Naive B cell (primary cell): ENCODE measurements at regions not wholly inside any gene's neighbourhood (a gene's known extent, or its start where the extent isn't known, plus 50 kb on each side); places are given as distances from the start of the nearest gene placed in this dataset.

Experiments used
- ATAC-seq, 2 donors: fragments of 150-1000 bp; cut with Tn5 transposase; 2 replicates each; pipeline ENCODE4 v1.10.0; 2021; ENCODE audit warnings: low read depth in 2 of 2, mild to moderate bottlenecking in 2 of 2, moderate library complexity in 2 of 2
- DNase-seq: peaks from one replicate; pipeline ENCODE4 v3.0.0; 2022
- H3K27ac Mint-ChIP-seq, 6 donors: one replicate each; pipeline ENCODE4 v1.8.0; 2020 to 2022; ENCODE audit warnings: mild to moderate bottlenecking in 6 of 6, mixed read lengths in 6 of 6, moderate library complexity in 5 of 6, inconsistent platforms in 2 of 6
- H3K27me3 Mint-ChIP-seq, 3 donors: one replicate each; pipeline ENCODE4 v1.8.0; 2021 to 2022; ENCODE audit warnings: mixed read lengths in 3 of 3, mild to moderate bottlenecking in 1 of 3
- H3K36me3 Mint-ChIP-seq, 2 donors: one replicate each; pipeline ENCODE4 v1.8.0; 2020 to 2022; ENCODE audit warnings: mixed read lengths in 2 of 2, inconsistent platforms in 1 of 2, mild to moderate bottlenecking in 1 of 2
- H3K4me1 Mint-ChIP-seq, 3 donors: one replicate each; pipeline ENCODE4 v1.8.0; 2020 to 2022; ENCODE audit warnings: mixed read lengths in 3 of 3, inconsistent platforms in 1 of 3, mild to moderate bottlenecking in 1 of 3, moderate library complexity in 1 of 3
- H3K4me3 Mint-ChIP-seq, 8 donors: one replicate each; pipeline ENCODE4 v1.8.0; 2020 to 2022; ENCODE audit warnings: mild to moderate bottlenecking in 8 of 8, mixed read lengths in 8 of 8, moderate library complexity in 8 of 8, inconsistent platforms in 2 of 8
- H3K9me3 Mint-ChIP-seq, 7 donors: one replicate each; pipeline ENCODE4 v1.8.0; 2020 to 2022; ENCODE audit warnings: mixed read lengths in 7 of 7, mild to moderate bottlenecking in 5 of 7, inconsistent platforms in 2 of 7, moderate library complexity in 1 of 7

DNA sequence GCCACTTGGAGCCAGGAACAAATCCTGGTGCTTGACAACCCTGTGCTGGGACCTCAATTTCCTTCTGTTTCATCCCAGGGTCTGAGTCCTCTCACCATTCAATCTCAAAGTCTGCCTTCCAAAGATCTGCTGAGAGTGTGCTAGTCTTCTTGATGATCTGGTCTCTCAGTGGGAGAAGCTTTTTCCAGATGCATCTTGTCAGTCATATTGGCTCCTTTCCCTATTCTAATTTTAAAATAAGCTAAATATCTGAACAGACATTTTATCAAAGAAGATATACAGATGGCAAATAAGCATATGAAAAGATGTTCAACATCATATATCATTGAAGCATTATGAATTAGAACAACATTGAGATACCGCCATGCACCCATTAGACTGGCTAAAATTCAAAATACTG lies 469.3 kb downstream of the NEBL start:
- DNase-seq (no peak), ATAC-seq (no peak)
- Mint-ChIP-seq H3K4me1 (no peaks in the 10 kb centered on the region), H3K27me3 (no peaks in the 10 kb centered on the region), H3K36me3 (no peaks in the 10 kb centered on the region), H3K27ac (no peak overlapping the region), H3K9me3 (peaks cover 2 to 15% (median 7%) of the 10 kb centered on the region in 7 donors), H3K4me3 (no peak overlapping the region)

DNA sequence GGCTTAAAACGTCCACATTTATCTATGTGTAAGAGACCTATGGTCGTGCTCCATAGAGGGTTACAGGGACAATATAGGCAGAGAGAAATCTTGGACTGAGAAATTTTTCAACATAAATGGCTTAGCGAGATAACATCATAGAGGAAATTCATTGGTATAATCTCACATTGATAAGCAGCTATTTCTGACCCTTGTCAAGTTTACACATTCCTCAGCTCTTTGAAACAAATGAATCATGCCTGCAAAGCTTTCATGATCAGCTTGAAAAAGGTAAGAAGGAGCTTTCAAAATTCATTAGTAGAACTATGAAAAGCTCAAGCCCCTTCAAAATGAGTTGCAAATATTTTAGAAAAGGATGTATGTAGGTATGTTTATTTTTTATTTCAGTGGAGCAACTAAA lies 478.8 kb downstream of the NEBL start:
- Mint-ChIP-seq H3K4me3 (no peak overlapping the region), H3K9me3 (peaks cover 2 to 33% (median 12%) of the 10 kb centered on the region in 7 donors), H3K4me1 (no peaks in the 10 kb centered on the region)

DNA sequence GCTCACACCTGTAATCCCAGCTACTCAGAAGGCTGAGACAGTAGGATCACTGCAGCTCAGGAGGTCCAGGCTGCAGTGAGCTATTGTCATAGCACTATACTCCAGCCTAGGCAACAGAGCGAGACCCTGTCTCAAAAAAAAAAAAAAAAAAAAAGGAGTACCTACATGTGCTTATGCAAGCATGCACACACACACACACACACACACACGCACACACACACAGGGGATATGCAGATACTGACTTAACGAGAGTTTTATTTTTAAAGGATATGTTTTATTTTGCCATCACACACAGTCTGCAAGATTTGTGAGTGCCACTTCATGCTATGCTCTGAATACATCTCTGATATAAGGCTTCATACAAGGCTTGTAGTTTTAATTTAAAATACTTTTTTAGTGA lies 479.3 kb downstream of the NEBL start:
- Mint-ChIP-seq H3K27me3 (no peaks in the 10 kb centered on the region), H3K27ac (no peak overlapping the region), H3K36me3 (no peaks in the 10 kb centered on the region), H3K4me3 (no peak overlapping the region), H3K9me3 (peaks cover 2 to 33% (median 12%) of the 10 kb centered on the region in 7 donors), H3K4me1 (no peaks in the 10 kb centered on the region)
- no peak for ATAC-seq
- DNase-seq: no peak

More for the DNA sequence above, 478.8 kb downstream of the NEBL start:
- no peaks in the 10 kb centered on the region for H3K36me3 Mint-ChIP-seq
- ATAC-seq: no peak
- no peaks in the 10 kb centered on the region for H3K27me3 Mint-ChIP-seq
- no peak for DNase-seq
- no peak overlapping the region for H3K27ac Mint-ChIP-seq

DNA sequence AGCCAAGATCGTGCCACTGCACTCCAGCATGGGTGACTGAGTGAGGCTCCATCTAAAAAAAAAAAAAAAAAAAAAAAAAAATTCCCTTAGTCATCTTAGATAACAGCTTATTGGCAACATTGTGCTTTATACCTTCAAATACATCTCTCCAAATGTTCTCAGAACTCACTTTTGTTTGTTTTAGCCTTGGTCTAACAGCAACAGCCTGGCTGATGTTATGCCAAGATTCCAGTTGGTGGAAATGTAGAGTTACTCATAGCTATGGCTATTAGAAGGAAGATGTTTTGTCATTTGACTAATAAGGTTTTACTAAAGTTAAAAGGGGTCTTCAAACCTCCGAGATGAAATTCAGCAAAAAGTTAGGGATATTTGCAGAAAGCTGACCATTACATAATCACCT lies 481.4 kb downstream of the NEBL start:
- no peaks in the 10 kb centered on the region for H3K27me3 Mint-ChIP-seq
- no peak for DNase-seq
- H3K27ac Mint-ChIP-seq: no peak overlapping the region
- no peak overlapping the region for H3K4me3 Mint-ChIP-seq
- H3K9me3 Mint-ChIP-seq: peaks cover 0 to 27% (median 8%) of the 10 kb centered on the region in 7 donors
- no peak for ATAC-seq
- no peaks in the 10 kb centered on the region for H3K4me1 Mint-ChIP-seq
- H3K36me3 Mint-ChIP-seq: no peaks in the 10 kb centered on the region

DNA sequence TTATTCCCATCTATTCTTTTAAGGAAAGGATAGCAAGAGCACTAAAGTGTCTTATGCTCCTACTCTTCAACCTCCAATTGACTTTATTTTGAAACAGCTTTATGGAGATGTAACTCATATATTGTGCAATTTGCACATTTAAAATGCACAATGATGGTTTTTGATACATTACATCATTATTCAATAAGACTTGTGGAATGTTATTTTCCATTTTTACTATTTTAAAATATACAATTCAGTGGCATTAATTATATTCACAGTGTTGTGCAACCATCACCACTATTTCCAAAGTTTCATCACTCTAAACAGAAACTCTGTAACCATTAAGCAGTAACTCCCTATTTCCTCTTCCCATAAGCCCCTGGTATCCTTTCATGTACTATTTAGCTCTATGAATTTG lies 489.8 kb downstream of the NEBL start:
- H3K27me3 Mint-ChIP-seq: no peaks in the 10 kb centered on the region
- ATAC-seq: no peak
- no peaks in the 10 kb centered on the region for H3K4me1 Mint-ChIP-seq

DNA sequence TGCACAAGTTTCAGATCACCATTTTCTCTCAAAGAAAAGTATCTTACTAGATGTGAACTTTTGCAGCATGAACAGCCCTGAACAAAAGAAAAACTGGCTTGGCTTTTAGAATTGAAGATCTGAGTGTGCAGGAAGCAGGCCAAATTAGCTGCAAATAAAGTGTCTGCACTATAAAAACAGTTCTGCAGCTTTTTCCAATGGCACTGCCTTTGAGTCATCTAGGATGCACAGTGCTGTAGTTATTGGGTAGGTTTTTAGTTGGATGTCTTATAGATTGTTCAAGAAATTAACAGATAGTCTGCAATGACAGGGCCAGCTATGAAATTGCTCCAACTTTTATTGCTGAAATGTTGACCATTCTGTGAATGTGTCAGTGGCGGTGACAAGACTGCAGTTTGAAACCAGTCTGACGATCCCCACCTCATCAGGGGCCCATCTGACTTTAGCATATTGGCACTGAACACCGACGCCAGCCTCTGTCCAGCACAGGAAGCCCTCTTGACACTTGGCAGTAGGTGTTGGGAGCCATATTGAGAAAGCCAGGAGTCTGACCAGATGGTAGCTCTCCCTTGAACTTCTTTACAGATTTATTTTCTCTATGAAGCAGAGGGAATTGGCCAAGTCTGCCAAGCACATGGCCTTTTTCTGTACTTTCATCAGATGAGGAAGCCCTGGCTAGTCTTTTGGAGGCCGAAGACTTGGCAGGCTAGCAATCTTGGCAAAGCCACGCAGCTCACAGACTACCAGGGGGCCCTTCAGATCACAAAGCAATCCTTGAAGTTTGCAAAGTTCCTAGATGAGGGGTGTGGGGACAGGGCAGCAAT lies 490.6 kb downstream of the NEBL start:
- no peaks in the 10 kb centered on the region for H3K27me3 Mint-ChIP-seq
- no peak overlapping the region for H3K4me3 Mint-ChIP-seq
- no peaks in the 10 kb centered on the region for H3K4me1 Mint-ChIP-seq
- ATAC-seq: no peak
- no peak overlapping the region for H3K27ac Mint-ChIP-seq
- no peaks in the 10 kb centered on the region for H3K36me3 Mint-ChIP-seq
- H3K9me3 Mint-ChIP-seq: peaks cover 0 to 9% (median 3%) of the 10 kb centered on the region in 7 donors
- DNase-seq: no peak

More for the DNA sequence above, 489.8 kb downstream of the NEBL start:
- Mint-ChIP-seq H3K27ac (no peak overlapping the region), H3K9me3 (peaks cover 0 to 9% (median 4%) of the 10 kb centered on the region in 7 donors), H3K4me3 (no peak overlapping the region), H3K36me3 (no peaks in the 10 kb centered on the region)
- no peak for DNase-seq

DNA sequence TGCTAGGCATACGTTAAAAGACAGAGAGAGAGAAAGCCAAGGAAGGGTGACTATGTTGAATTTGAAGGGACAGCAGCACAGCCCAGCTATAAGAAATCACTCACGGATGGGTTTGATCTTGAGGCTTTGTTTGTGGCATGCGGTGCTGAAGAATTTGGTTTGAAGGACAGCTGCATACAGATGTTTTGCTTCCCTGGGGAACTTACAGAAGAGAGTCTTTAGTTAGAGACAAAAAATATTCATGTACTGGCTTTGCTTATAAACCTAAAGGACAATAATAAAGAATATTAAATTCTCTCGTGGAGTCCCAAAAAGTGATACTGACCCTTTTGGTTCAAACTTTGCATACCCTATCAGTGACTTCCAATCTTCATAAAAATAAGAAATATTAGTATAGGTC lies 491.4 kb downstream of the NEBL start:
- H3K27ac Mint-ChIP-seq: no peak overlapping the region
- no peaks in the 10 kb centered on the region for H3K36me3 Mint-ChIP-seq
- DNase-seq (no peak), ATAC-seq (no peak)
- no peaks in the 10 kb centered on the region for H3K27me3 Mint-ChIP-seq
- H3K4me3 Mint-ChIP-seq: no peak overlapping the region
- H3K9me3 Mint-ChIP-seq: peaks cover 0 to 9% (median 3%) of the 10 kb centered on the region in 7 donors
- H3K4me1 Mint-ChIP-seq: no peaks in the 10 kb centered on the region

DNA sequence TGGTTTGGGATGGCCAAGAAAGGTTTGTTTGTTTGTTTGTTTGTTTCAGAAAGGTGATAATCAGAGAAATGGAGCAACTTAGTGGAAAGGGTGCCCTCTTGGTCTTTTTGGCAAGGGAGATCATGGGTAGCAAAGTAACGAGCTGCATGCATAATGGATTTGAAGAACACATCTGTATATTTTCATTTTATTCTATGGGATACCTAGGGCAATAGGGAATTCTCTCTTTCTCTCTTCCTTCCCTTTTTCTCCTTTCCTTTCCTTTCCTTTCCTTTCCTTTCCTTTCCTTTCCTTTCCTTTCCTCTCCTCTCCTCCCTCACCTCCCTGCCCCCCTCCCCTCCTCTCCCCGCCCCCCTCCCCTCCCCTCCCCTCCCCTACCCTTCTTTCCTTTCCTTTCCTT lies 492.1 kb downstream of the NEBL start:
- Mint-ChIP-seq H3K27ac (no peak overlapping the region), H3K27me3 (no peaks in the 10 kb centered on the region), H3K4me1 (no peaks in the 10 kb centered on the region), H3K36me3 (no peaks in the 10 kb centered on the region), H3K9me3 (peaks cover 0 to 9% (median 1%) of the 10 kb centered on the region in 7 donors), H3K4me3 (no peak overlapping the region)
- ATAC-seq (no peak), DNase-seq (no peak)

DNA sequence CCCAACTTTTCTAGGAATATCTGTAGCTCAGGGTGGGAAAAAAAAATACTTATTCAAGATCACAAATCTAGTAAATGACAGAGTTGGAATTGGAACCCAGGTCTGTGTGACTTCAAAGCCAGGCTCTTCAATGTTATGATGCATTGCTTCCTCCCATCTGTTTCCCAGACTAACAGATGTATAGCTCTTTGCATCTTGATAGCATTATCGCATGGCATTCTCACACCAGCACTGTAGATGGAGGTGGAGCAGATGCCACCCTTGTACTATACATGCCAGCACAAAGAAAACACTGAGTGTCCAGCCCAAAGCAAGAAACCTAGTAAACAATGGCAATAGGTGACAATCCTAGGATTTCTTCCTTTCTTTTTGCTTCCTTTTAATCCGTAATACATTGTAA lies 497.3 kb downstream of the NEBL start:
- ATAC-seq (no peak), DNase-seq (no peak)
- no peak overlapping the region for H3K4me3 Mint-ChIP-seq
- no peak overlapping the region for H3K27ac Mint-ChIP-seq
- H3K4me1 Mint-ChIP-seq: no peaks in the 10 kb centered on the region
- peaks cover 2 to 15% (median 4%) of the 10 kb centered on the region in 7 donors for H3K9me3 Mint-ChIP-seq
- H3K36me3 Mint-ChIP-seq: no peaks in the 10 kb centered on the region
- H3K27me3 Mint-ChIP-seq: no peaks in the 10 kb centered on the region

DNA sequence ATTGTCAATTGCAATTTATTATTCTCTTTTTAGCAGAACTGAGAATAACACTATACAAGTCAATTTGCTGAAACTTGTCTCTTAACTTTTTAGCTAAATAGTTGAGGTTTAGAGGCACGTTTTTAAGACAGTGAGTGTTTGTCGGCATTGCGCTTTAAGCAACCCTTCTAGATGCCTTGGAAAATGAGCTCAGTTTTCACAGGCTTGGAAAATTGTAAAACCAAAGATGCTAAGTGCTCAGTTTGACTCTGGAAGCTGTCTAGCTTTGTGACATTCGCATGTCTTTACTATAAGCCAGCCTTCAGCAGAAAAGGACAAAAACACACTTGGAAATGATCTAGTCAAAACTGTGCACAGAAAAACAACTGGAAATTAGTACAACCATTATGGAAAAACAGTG lies 500.4 kb downstream of the NEBL start:
- H3K27me3 Mint-ChIP-seq: no peaks in the 10 kb centered on the region
- H3K4me3 Mint-ChIP-seq: no peak overlapping the region
- DNase-seq (no peak), ATAC-seq (no peak)
- peaks cover 0 to 15% (median 7%) of the 10 kb centered on the region in 7 donors for H3K9me3 Mint-ChIP-seq
- no peak overlapping the region for H3K27ac Mint-ChIP-seq
- H3K4me1 Mint-ChIP-seq: no peaks in the 10 kb centered on the region
- H3K36me3 Mint-ChIP-seq: no peaks in the 10 kb centered on the region

DNA sequence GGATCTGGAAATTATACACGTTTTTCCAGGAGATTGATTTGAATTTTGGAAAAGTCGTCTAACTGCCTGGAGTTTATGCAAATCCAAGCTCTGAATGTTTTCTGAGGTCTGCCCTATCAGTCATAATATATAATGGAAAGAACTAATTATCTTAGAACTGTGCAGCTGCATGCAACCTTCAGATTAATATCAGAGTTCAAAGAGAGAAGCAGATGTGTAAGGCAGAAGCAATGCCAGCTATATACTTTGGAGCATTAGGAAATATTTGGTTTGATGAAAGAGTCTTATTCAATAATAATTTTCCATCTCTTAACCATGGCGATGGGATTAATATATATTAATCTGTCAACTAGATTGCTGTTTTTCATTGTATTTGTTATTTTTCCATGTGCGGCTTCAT lies 500.9 kb downstream of the NEBL start:
- H3K27me3 Mint-ChIP-seq: no peaks in the 10 kb centered on the region
- ATAC-seq: no peak
- H3K4me1 Mint-ChIP-seq: no peaks in the 10 kb centered on the region
- no peak overlapping the region for H3K27ac Mint-ChIP-seq
- H3K9me3 Mint-ChIP-seq: peaks cover 0 to 15% (median 7%) of the 10 kb centered on the region in 7 donors
- no peak for DNase-seq
- H3K4me3 Mint-ChIP-seq: no peak overlapping the region
- H3K36me3 Mint-ChIP-seq: no peaks in the 10 kb centered on the region

DNA sequence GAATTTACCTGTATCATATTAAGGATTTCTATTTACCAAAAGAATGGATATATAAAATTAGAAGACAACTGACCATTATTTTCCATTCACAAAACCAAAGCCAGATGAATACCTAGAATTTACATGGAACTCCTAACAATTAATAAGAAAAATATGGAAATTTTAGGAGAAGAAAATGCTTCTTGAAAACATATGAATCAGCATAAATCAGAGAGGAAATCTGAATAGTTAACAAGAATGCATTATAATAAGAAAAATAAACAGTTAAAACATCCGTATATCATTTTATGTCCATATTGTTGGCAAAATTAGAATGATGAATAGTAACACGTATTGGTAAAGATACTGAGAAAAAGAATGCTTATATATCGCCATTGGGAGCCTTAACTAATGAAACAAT lies 505.5 kb downstream of the NEBL start:
- Mint-ChIP-seq H3K27ac (no peak overlapping the region), H3K36me3 (no peaks in the 10 kb centered on the region)

DNA sequence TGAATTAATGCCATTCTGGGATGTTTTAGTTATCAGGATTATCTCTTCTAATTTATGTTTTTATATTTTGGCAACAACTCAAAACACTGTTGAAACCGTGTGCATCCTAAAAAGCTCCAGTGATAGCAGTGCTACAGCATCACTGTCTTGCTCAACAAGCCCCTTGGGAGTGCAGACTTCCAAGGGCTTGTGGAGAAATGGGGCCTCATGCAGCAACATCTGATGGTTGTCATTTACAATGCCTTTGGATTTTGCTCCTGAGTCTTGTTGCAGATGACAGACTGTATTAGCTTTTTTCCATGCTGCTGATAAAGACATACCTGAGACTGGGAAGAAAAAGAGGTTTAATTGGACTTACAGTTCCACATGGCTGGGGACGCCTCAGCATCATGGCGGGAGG lies 515.4 kb downstream of the NEBL start:
- no peaks in the 10 kb centered on the region for H3K4me1 Mint-ChIP-seq
- no peaks in the 10 kb centered on the region for H3K36me3 Mint-ChIP-seq
- H3K4me3 Mint-ChIP-seq: no peak overlapping the region
- DNase-seq (no peak), ATAC-seq (no peak)
- peaks cover 0 to 13% (median 5%) of the 10 kb centered on the region in 7 donors for H3K9me3 Mint-ChIP-seq
- no peak overlapping the region for H3K27ac Mint-ChIP-seq
- no peaks in the 10 kb centered on the region for H3K27me3 Mint-ChIP-seq

More for the DNA sequence above, 505.5 kb downstream of the NEBL start:
- DNase-seq (no peak), ATAC-seq (no peak)
- H3K4me1 Mint-ChIP-seq: no peaks in the 10 kb centered on the region
- no peak overlapping the region for H3K4me3 Mint-ChIP-seq
- peaks cover 0 to 17% (median 4%) of the 10 kb centered on the region in 7 donors for H3K9me3 Mint-ChIP-seq
- no peaks in the 10 kb centered on the region for H3K27me3 Mint-ChIP-seq

DNA sequence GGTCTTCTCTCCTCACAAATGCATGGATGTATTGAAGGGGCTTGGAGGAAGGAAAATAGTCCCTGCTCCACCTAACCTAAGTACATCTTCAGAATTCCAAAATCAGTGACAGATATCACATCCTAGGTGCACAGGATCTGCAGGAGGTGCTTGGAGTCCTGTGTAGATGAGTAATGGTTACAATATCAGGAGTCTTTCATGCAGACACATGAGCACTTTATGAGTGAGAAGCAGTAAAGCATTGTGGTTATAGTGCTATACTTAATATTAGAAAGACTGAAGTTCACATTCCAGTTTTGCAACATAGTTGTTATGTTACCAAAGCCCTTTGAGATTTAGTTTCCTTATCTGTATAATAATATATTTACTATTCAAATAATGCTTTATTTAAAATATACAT lies 516.7 kb downstream of the NEBL start:
- Mint-ChIP-seq H3K9me3 (peaks cover 0 to 13% (median 2%) of the 10 kb centered on the region in 7 donors), H3K36me3 (no peaks in the 10 kb centered on the region), H3K4me3 (no peak overlapping the region), H3K4me1 (no peaks in the 10 kb centered on the region), H3K27ac (no peak overlapping the region), H3K27me3 (no peaks in the 10 kb centered on the region)
- ATAC-seq: no peak
- no peak for DNase-seq
